HG03280 (cell line): ENCODE measurements at regions not wholly inside any gene's neighbourhood (a gene's known extent, or its start where the extent isn't known, plus 50 kb on each side); places are given as distances from the start of the nearest gene placed in this dataset.
"Not testable (repeated sequence)": the region's sequence is repeated elsewhere in the genome, so short reads cannot be mapped to it uniquely, and the experiment has no call there.

ENCODE experiments used
- ATAC-seq: cut with Tn5 transposase; IDR thresholded peaks from one replicate; pipeline ENCODE4 v1.9.1; 2021; ENCODE audit warnings: mild to moderate bottlenecking, moderate library complexity; ENCODE audit not compliant: unreplicated experiment

GRCh38 chr2:64793701-64794100 is 140.0 kb upstream of the SERTAD2 start:
- ATAC-seq = no peak

- no peak for ATAC-seq
Measured at GRCh38 chr2:64794426-64794995, 140.8 kb upstream of the SERTAD2 start.

- no peak for ATAC-seq
Measured at GRCh38 chr2:64795024-64795592, 141.4 kb upstream of the SERTAD2 start.

- no peak for ATAC-seq
Measured at GRCh38 chr2:64796926-64797325, 143.2 kb upstream of the SERTAD2 start.

- no peak for ATAC-seq
Measured at GRCh38 chr2:64797881-64798575, 144.3 kb upstream of the SERTAD2 start.

GRCh38 chr2:64799592-64800252 is 146.0 kb upstream of the SERTAD2 start:
- ATAC-seq = no peak

GRCh38 chr2:64803776-64804175 is 150.1 kb upstream of the SERTAD2 start:
- ATAC-seq = no peak

GRCh38 chr2:64804651-64805050 is 150.9 kb upstream of the SERTAD2 start:
- ATAC-seq = no peak

- peak; percentile 77 for ATAC-seq
Measured at GRCh38 chr2:64807417-64807816, 153.7 kb upstream of the SERTAD2 start.

- no peak for ATAC-seq
Measured at GRCh38 chr2:64808092-64808491, 154.4 kb upstream of the SERTAD2 start.

GRCh38 chr2:64808754-64809153 is 155.0 kb upstream of the SERTAD2 start:
- ATAC-seq = no peak

- ATAC-seq = no peak
Measured at GRCh38 chr2:64809216-64809615, 155.5 kb upstream of the SERTAD2 start.

- no peak for ATAC-seq
Measured at GRCh38 chr2:64812285-64812684, 158.6 kb upstream of the SERTAD2 start.

GRCh38 chr2:64814007-64814406 is 160.3 kb upstream of the SERTAD2 start:
- no peak for ATAC-seq

- ATAC-seq = not testable (repeated sequence)
Measured at GRCh38 chr2:64816526-64816925, 162.8 kb upstream of the SERTAD2 start.

- ATAC-seq = no peak
Measured at GRCh38 chr2:64817453-64817852, 163.7 kb upstream of the SERTAD2 start.

GRCh38 chr2:64818664-64819060 is 164.9 kb upstream of the SERTAD2 start:
- no peak for ATAC-seq

GRCh38 chr2:64819361-64819760 is 165.6 kb upstream of the SERTAD2 start:
- ATAC-seq = no peak

GRCh38 chr2:64819774-64820688 is 166.3 kb upstream of the SERTAD2 start:
- peak; percentile 85 for ATAC-seq

GRCh38 chr2:64820901-64821300 is 167.2 kb upstream of the SERTAD2 start:
- ATAC-seq = no peak

- no peak for ATAC-seq
Measured at GRCh38 chr2:64823794-64824193, 165.4 kb upstream of the SLC1A4 start.
